SK-N-SH (cell line): ENCODE measurements at regions not wholly inside any gene's neighbourhood (a gene's known extent, or its start where the extent isn't known, plus 50 kb on each side); places are given as distances from the start of the nearest gene placed in this dataset.

Experiments
- CTCF ChIA-PET: fragments of 300-600, 350-600 bp; formaldehyde crosslinking; extraction: SDS; loops from one replicate; lab custom pipeline; 2021; lab: Yijun Ruan, JAX
- POLR2A ChIA-PET: fragments of 350-600 bp; sonication (Branson Sonifier 250); formaldehyde crosslinking; extraction: SDS; loops from one replicate; lab custom pipeline; 2020; ENCODE audit warnings: antibody characterized with exemption, inconsistent platforms; lab: Yijun Ruan, JAX
- DNase-seq: peaks from one replicate; pipeline ENCODE4 v3.0.0; 2012
- H2AFZ ChIP-seq: fragments of 200-600 bp; sonication (generic); 2 replicates; pipeline ENCODE4 v1.8.1; 2016; ENCODE audit warnings: antibody characterized with exemption, mild to moderate bottlenecking, low read depth
- H3F3A ChIP-seq: fragments of 200-600 bp; sonication (generic); replicated peaks from 2 replicates; pipeline ENCODE3; 2016; ENCODE audit warnings: antibody characterized with exemption, mild to moderate bottlenecking; ENCODE audit not compliant: insufficient read depth
- H3K27ac ChIP-seq, 2 experiments: fragments of 200-500 bp in 1 of 2; fragments of 200-600 bp in 1 of 2; sonication (Bioruptor generic) in 1 of 2; sonication (generic), shearing (Covaris generic) in 1 of 2; 2 replicates each; pipeline versions ENCODE4 v1.5.1 to v1.6.1; 2014 to 2016; ENCODE audit warnings: low read depth in 2 of 2, inconsistent platforms in 1 of 2, low read length in 1 of 2, mild to moderate bottlenecking in 1 of 2, mixed read lengths in 1 of 2
- H3K27me3 ChIP-seq: fragments of 200-600 bp; sonication (generic), shearing (Covaris generic); 2 replicates; pipeline ENCODE4 v1.6.1; 2016; ENCODE audit warnings: mixed run types; ENCODE audit not compliant: insufficient read depth
- H3K36me3 ChIP-seq, 2 experiments: fragments of 200-500 bp in 1 of 2; fragments of 200-600 bp in 1 of 2; sonication (Bioruptor generic) in 1 of 2; sonication (generic) in 1 of 2; replicated peaks in 1 of 2; 2 replicates each; pipeline versions ENCODE3 to v1.5.1; 2014 to 2016; ENCODE audit warnings: low read length in 1 of 2, mild to moderate bottlenecking in 1 of 2; ENCODE audit not compliant: insufficient read depth in 2 of 2, control insufficient read depth in 1 of 2
- H3K4me1 ChIP-seq, 2 experiments: fragments of 200-500 bp in 1 of 2; fragments of 200-600 bp in 1 of 2; sonication (Bioruptor generic) in 1 of 2; sonication (generic), shearing (Covaris generic) in 1 of 2; 2 replicates each; pipeline versions ENCODE4 v1.5.1 to v1.6.1; 2014 to 2016; ENCODE audit warnings: low read depth in 1 of 2, low read length in 1 of 2, mixed run types in 1 of 2; ENCODE audit not compliant: insufficient read depth in 2 of 2, control insufficient read depth in 1 of 2
- H3K4me2 ChIP-seq: fragments of 200-600 bp; sonication (generic), shearing (Covaris generic); 2 replicates; pipeline ENCODE4 v1.6.1; 2017; ENCODE audit warnings: mixed run types
- H3K4me3 ChIP-seq, 2 experiments: fragments of 200-500 bp in 1 of 2; fragments of 200-600 bp in 1 of 2; sonication (Bioruptor generic) in 1 of 2; sonication (generic), shearing (Covaris generic) in 1 of 2; 2 replicates each; pipeline versions ENCODE4 v1.5.1 to v1.8.1; 2014 to 2016; ENCODE audit warnings: low read depth in 2 of 2, inconsistent platforms in 1 of 2, low read length in 1 of 2, mild to moderate bottlenecking in 1 of 2, mixed read lengths in 1 of 2, moderate library complexity in 1 of 2
- H3K79me2 ChIP-seq: fragments of 200-600 bp; sonication (generic); 2 replicates; pipeline ENCODE4 v1.8.1; 2017; ENCODE audit warnings: mild to moderate bottlenecking; ENCODE audit not compliant: insufficient read depth
- H3K9ac ChIP-seq: fragments of 200-600 bp; sonication (generic); 2 replicates; pipeline ENCODE4 v1.6.1; 2017; ENCODE audit warnings: mixed run types
- H3K9me2 ChIP-seq: fragments of 200-600 bp; sonication (generic); 2 replicates; pipeline ENCODE4 v1.6.1; 2017; ENCODE audit warnings: mixed run types
- H3K9me3 ChIP-seq: fragments of 200-600 bp; sonication (generic); 2 replicates; pipeline ENCODE4 v1.6.1; 2017; ENCODE audit warnings: mixed run types, mild to moderate bottlenecking, moderate library complexity
- H4K20me1 ChIP-seq: fragments of 200-600 bp; sonication (generic); 2 replicates; pipeline ENCODE4 v1.6.1; 2017; ENCODE audit warnings: mild to moderate bottlenecking, mixed run types; ENCODE audit not compliant: insufficient read depth
- ELF1 ChIP-seq: IDR thresholded peaks from 2 replicates; pipeline ENCODE4 v1.4.0; 2012
- EP300 ChIP-seq, 2 experiments: IDR thresholded peaks; 2 replicates each; pipeline versions ENCODE4 v1.4.0 to v1.6.1; 2012; ENCODE audit warnings: borderline replicate concordance in 1 of 2, low read depth in 1 of 2, low read length in 1 of 2
- FOSL2 ChIP-seq: IDR thresholded peaks from 2 replicates; pipeline ENCODE4 v1.4.0; 2012; ENCODE audit warnings: low read depth, mild to moderate bottlenecking, moderate library complexity, borderline replicate concordance
- MXI1 ChIP-seq: IDR thresholded peaks from 2 replicates; pipeline ENCODE4 v1.6.1; 2012; ENCODE audit warnings: mild to moderate bottlenecking, low read depth, low read length, improper control_type of control experiment
- PBX3 ChIP-seq: IDR thresholded peaks from 2 replicates; pipeline ENCODE4; 2012
- POLR2AphosphoS5 ChIP-seq: IDR thresholded peaks from 2 replicates; pipeline ENCODE4 v1.6.1; 2012; ENCODE audit warnings: low read depth, low read length
- RAD21 ChIP-seq: IDR thresholded peaks from 2 replicates; pipeline ENCODE4 v1.6.1; 2012; ENCODE audit warnings: mild to moderate bottlenecking, low read length
- RCOR1 ChIP-seq: fragments of 150-350 bp; IDR thresholded peaks from 2 replicates; pipeline ENCODE4 v1.6.1; 2017; ENCODE audit warnings: antibody characterized with exemption, low read length
- RXRA ChIP-seq: IDR thresholded peaks from 2 replicates; pipeline ENCODE4 v1.4.0; 2012; ENCODE audit warnings: low read depth, mild to moderate bottlenecking, borderline replicate concordance
- USF1 ChIP-seq: IDR thresholded peaks from 2 replicates; pipeline ENCODE4 v1.4.0; 2012; ENCODE audit warnings: low read depth, borderline replicate concordance
- WGBS: methylation state at CpG from one replicate; pipeline ENCODE4 v1.1.6; 2017; ENCODE audit warnings: low lambda C conversion rate; 5-methylcytosine and 5-hydroxymethylcytosine counted together
- TF ChIP-seq, protein P1 (sequence below): fragments of 200-600 bp; sonication (generic); IDR thresholded peaks from 2 replicates; pipeline ENCODE4 v1.6.1; 2017; ENCODE audit warnings: antibody characterized with exemption, mild to moderate bottlenecking, moderate library complexity

DNA sequence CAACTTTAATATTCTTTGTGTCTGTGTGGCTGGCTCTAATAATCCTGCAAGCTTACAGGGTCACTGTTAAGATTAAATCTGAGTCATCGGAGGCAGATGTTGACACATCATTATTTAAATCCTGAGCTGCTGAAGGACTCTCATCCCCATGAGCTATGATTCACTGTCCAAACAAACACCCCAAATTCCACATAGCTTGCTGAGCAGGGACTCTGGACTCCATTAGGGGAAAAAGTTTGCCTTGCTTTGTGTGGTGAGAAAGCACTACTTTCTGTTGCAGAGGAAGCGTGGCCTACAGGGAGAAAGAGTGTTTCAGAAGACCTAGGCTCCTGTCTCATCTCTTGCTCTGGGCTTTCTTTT, 213.7 kb downstream of the PDCD6IP start (continued):
- TF ChIP-seq MXI1 (no peak), RCOR1 (no peak)

GRCh38 chr3:34013818-34014570, 215.6 kb downstream of the PDCD6IP start:
- H3K79me2 ChIP-seq, result no peaks in the 10 kb centered on the region
- no peak overlapping the region for H3K27ac ChIP-seq
- DNase-seq, result no peak
- H3K4me1 ChIP-seq, result peaks cover 0 to 28% of the 10 kb centered on the region in 2 experiments; a peak in 3 of 4 replicates
- no peaks in the 10 kb centered on the region for H3K27me3 ChIP-seq
- no peak overlapping the region for H3K4me2 ChIP-seq
- no peaks in the 10 kb centered on the region for H3K9me3 ChIP-seq
- POLR2A ChIA-PET, result no interaction called here
- peaks cover 19% of the 10 kb centered on the region for H3F3A ChIP-seq
- WGBS, result 92% methylated on average over 6 of the region's 6 CpGs
- TF ChIP-seq PBX3, result no peak
- TF ChIP-seq RXRA, result no peak
- no peak for TF ChIP-seq ELF1
- no peak for TF ChIP-seq RAD21
- TF ChIP-seq, protein P1, sequence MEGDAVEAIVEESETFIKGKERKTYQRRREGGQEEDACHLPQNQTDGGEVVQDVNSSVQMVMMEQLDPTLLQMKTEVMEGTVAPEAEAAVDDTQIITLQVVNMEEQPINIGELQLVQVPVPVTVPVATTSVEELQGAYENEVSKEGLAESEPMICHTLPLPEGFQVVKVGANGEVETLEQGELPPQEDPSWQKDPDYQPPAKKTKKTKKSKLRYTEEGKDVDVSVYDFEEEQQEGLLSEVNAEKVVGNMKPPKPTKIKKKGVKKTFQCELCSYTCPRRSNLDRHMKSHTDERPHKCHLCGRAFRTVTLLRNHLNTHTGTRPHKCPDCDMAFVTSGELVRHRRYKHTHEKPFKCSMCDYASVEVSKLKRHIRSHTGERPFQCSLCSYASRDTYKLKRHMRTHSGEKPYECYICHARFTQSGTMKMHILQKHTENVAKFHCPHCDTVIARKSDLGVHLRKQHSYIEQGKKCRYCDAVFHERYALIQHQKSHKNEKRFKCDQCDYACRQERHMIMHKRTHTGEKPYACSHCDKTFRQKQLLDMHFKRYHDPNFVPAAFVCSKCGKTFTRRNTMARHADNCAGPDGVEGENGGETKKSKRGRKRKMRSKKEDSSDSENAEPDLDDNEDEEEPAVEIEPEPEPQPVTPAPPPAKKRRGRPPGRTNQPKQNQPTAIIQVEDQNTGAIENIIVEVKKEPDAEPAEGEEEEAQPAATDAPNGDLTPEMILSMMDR, result no peak
- TF ChIP-seq EP300 (IDR thresholded peaks at IDR 0.05; ENCODE audit: borderline replicate concordance in 1 of 2, low read depth in 1 of 2, low read length in 1 of 2), result no peak
- no peak for TF ChIP-seq FOSL2
- TF ChIP-seq POLR2AphosphoS5, result no peak
- no peak for TF ChIP-seq USF1
- TF ChIP-seq, all 33 proteins: peak for 0
- H2AFZ ChIP-seq, result no peak overlapping the region; the same call in 1 of the 2 replicates
- H3K36me3 ChIP-seq, result no peaks in the 10 kb centered on the region
- H3K9me2 ChIP-seq, result no peaks in the 10 kb centered on the region
- no peak overlapping the region for H3K4me3 ChIP-seq
- no peak overlapping the region for H3K9ac ChIP-seq
- CTCF ChIA-PET, result interaction anchor here (0.9 to 1.2 kb wide), 3 partner anchors 34 to 93 kb away, joined by 3 to 4 read pairs (median 3); no protein-coding TSS in a partner anchor
- no peaks in the 10 kb centered on the region for H4K20me1 ChIP-seq
